ENCODE measurements at regions not wholly inside any gene's neighbourhood (a gene's known extent, or its start where the extent isn't known, plus 50 kb on each side); places are given as distances from the start of the nearest gene placed in this dataset.

GRCh38 chr20:43361526-43361925 lies 96.2 kb upstream of the SRSF6 start:
- POLR2A ChIA-PET (ENCODE audit: low non-redundant PET) = no interaction called here
- H3K27me3 ChIP-seq (replicated peaks; ENCODE audit: insufficient read depth, low read depth, low read length, poor library complexity) = peaks cover 7% of the 10 kb centered on the region
- BruUV-seq (replicated peaks) = no TSS peak
- intact Hi-C loops (cut with micrococcal nuclease; ENCODE audit: unreplicated experiment) = no loop called here
- CTCF ChIA-PET = no interaction called here
- no peak for TF ChIP-seq EZH2 (IDR thresholded peaks at IDR 0.05; ENCODE audit: borderline replicate concordance, low read depth, low read length, poor library complexity, severe bottlenecking)
- TF ChIP-seq CTCF (conservative IDR thresholded peaks at IDR 0.05; ENCODE audit: low read depth, low read length) = no peak
- no peaks in the 10 kb centered on the region for H3K36me3 ChIP-seq (ENCODE audit: insufficient read depth, low read length, poor library complexity, severe bottlenecking)
- DNase-seq (ENCODE audit: low spot score) = no peak
- no peaks in the 10 kb centered on the region for H3K4me1 ChIP-seq (ENCODE audit: insufficient read depth, low read length, poor library complexity, severe bottlenecking)
- no peak overlapping the region for H3K4me3 ChIP-seq (ENCODE audit: low read depth, low read length, poor library complexity, severe bottlenecking)
- H3K27ac ChIP-seq (ENCODE audit: low read depth, low read length, poor library complexity, severe bottlenecking) = no peak overlapping the region
- no peaks in the 10 kb centered on the region for H3K9me3 ChIP-seq (ENCODE audit: low read depth, low read length, poor library complexity, severe bottlenecking)

- Histone ChIP-seq H3K36me3 (ENCODE audit: insufficient read depth, low read length, poor library complexity, severe bottlenecking) (no peaks in the 10 kb centered on the region), H3K27me3 (replicated peaks; ENCODE audit: insufficient read depth, low read depth, low read length, poor library complexity) (no peaks in the 10 kb centered on the region), H3K4me1 (ENCODE audit: insufficient read depth, low read length, poor library complexity, severe bottlenecking) (no peaks in the 10 kb centered on the region), H3K27ac (ENCODE audit: low read depth, low read length, poor library complexity, severe bottlenecking) (no peak overlapping the region), H3K4me3 (ENCODE audit: low read depth, low read length, poor library complexity, severe bottlenecking) (no peak overlapping the region), H3K9me3 (ENCODE audit: low read depth, low read length, poor library complexity, severe bottlenecking) (no peaks in the 10 kb centered on the region)
- ChIA-PET POLR2A (ENCODE audit: low non-redundant PET) (no interaction called here), CTCF (no interaction called here)
- BruUV-seq (replicated peaks) = no TSS peak
- intact Hi-C loops (cut with micrococcal nuclease; ENCODE audit: unreplicated experiment) = no loop called here
- TF ChIP-seq CTCF (conservative IDR thresholded peaks at IDR 0.05; ENCODE audit: low read depth, low read length) (no peak), EZH2 (IDR thresholded peaks at IDR 0.05; ENCODE audit: borderline replicate concordance, low read depth, low read length, poor library complexity, severe bottlenecking) (no peak)
- DNase-seq (ENCODE audit: low spot score) = no peak
Measured at GRCh38 chr20:43360016-43360415, 97.7 kb upstream of the SRSF6 start.

GRCh38 chr20:43358811-43359210 lies 98.9 kb upstream of the SRSF6 start:
- BruUV-seq (replicated peaks) = no TSS peak
- TF ChIP-seq EZH2 (IDR thresholded peaks at IDR 0.05; ENCODE audit: borderline replicate concordance, low read depth, low read length, poor library complexity, severe bottlenecking) (no peak), CTCF (conservative IDR thresholded peaks at IDR 0.05; ENCODE audit: low read depth, low read length) (no peak)

More at GRCh38 chr20:43358811-43359210, 98.9 kb upstream of the SRSF6 start:
- Histone ChIP-seq H3K9me3 (ENCODE audit: low read depth, low read length, poor library complexity, severe bottlenecking) (no peaks in the 10 kb centered on the region), H3K4me3 (ENCODE audit: low read depth, low read length, poor library complexity, severe bottlenecking) (no peak overlapping the region), H3K27ac (ENCODE audit: low read depth, low read length, poor library complexity, severe bottlenecking) (no peak overlapping the region), H3K36me3 (ENCODE audit: insufficient read depth, low read length, poor library complexity, severe bottlenecking) (no peaks in the 10 kb centered on the region), H3K4me1 (ENCODE audit: insufficient read depth, low read length, poor library complexity, severe bottlenecking) (no peaks in the 10 kb centered on the region), H3K27me3 (replicated peaks; ENCODE audit: insufficient read depth, low read depth, low read length, poor library complexity) (no peaks in the 10 kb centered on the region)
- ChIA-PET POLR2A (ENCODE audit: low non-redundant PET) (no interaction called here), CTCF (no interaction called here)
- DNase-seq (ENCODE audit: low spot score) = no peak
- intact Hi-C loops (cut with micrococcal nuclease; ENCODE audit: unreplicated experiment) = no loop called here
